ENCODE measurements at regions not wholly inside any gene's neighbourhood (a gene's known extent, or its start where the extent isn't known, plus 50 kb on each side); places are given as distances from the start of the nearest gene placed in this dataset.

GRCh38 chr12:46579474-46579873 is 206.9 kb upstream of the SLC38A2 start:
- TF ChIP-seq POLR2A (IDR thresholded peaks at IDR 0.05; ENCODE audit: borderline replicate concordance, extremely low read depth, insufficient read depth, insufficient read length) = no peak
- no peak for TF ChIP-seq ZNF274 (IDR thresholded peaks at IDR 0.05; ENCODE audit: low read depth, low read length)

All from HCT116 (cell line).